HG03342 (cell line): ENCODE measurements at regions not wholly inside any gene's neighbourhood (a gene's known extent, or its start where the extent isn't known, plus 50 kb on each side); places are given as distances from the start of the nearest gene placed in this dataset.
"Not testable (repeated sequence)": the region's sequence is repeated elsewhere in the genome, so short reads cannot be mapped to it uniquely, and the experiment has no call there.

Experiments used
- ATAC-seq: cut with Tn5 transposase; IDR thresholded peaks from one replicate; pipeline ENCODE4 v1.9.1; 2021; ENCODE audit warnings: mild to moderate bottlenecking, moderate library complexity; ENCODE audit not compliant: unreplicated experiment

- no peak for ATAC-seq
These were observed 148.4 kb upstream of the FOXA2 start for GRCh38 chr20:22732751-22733150.

GRCh38 chr20:22734946-22735647 lies 150.7 kb upstream of the FOXA2 start:
- not testable (repeated sequence) for ATAC-seq

DNA sequence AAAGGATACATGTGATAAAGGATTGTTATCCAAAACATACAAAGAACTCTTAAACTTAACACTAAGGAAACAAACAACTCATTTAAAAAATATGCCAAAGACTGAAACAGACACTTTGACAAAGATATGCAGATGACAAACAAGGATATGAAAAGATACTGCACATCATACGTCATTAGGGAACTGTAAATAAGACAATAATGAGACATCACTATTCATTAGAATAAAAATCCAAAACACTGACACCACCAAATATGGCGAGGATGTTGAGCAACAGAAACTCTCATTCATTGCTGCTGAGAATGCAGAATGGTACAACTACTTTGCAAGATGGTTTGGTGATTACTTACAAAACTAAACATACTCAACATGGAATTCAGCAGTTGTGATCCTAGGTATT lies 156.5 kb upstream of the FOXA2 start:
- no peak for ATAC-seq

DNA sequence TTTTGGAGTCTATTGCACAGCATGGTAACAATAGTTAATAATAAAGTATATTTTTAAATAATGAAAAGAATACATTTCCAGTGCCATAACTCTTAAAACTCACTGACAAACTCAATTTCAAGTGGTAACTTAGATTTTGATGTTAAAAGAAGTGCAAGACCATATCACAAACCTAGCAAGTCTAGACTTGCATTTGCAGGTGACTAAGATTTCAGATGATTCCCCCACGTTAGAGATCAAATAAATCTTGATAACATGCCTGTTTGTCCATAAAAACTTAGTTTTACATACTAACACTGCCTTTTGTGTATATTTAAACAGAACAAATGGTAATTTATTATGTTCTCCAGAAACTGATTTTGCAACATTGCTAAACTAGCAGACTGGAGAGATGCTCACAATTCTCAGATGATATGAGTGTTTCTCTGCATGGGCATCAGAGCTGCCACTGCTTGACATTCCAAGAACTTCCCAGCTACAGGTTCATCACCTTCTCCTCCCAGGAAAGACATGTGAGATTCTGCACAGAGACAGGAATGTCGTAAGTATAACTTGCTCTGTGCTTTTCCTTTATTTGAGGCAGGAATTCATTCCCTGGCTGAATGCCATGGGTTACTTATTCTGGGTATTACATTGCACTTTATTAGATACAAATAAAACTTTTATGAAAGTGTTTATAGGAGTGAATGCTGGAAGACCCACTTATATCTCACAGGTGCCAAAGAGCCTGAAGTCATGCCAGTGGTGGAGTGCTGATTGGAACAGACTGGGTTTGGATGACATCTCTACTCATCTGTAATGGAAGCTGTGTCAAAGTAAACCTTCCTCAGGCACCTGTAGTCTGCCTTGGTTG lies 160.2 kb upstream of the FOXA2 start:
- ATAC-seq = no peak

DNA sequence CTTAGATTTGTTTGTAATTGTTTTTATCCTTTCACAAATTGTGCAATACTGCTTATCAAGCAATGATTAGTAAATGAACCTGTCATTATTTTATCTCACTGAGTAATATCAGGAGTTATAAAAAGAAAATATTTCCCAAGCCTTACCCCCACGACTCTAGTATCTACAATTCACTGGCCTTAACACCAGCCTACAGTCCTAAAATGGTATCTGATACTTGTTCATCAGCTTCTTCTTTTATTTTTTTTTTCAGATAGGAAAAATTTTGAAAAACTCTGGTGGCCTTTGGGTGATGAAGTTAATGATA lies 160.8 kb upstream of the FOXA2 start:
- no peak for ATAC-seq

GRCh38 chr20:22746957-22747356 lies 162.6 kb upstream of the FOXA2 start:
- no peak for ATAC-seq

GRCh38 chr20:22752324-22752723 lies 168.0 kb upstream of the FOXA2 start:
- no peak for ATAC-seq

DNA sequence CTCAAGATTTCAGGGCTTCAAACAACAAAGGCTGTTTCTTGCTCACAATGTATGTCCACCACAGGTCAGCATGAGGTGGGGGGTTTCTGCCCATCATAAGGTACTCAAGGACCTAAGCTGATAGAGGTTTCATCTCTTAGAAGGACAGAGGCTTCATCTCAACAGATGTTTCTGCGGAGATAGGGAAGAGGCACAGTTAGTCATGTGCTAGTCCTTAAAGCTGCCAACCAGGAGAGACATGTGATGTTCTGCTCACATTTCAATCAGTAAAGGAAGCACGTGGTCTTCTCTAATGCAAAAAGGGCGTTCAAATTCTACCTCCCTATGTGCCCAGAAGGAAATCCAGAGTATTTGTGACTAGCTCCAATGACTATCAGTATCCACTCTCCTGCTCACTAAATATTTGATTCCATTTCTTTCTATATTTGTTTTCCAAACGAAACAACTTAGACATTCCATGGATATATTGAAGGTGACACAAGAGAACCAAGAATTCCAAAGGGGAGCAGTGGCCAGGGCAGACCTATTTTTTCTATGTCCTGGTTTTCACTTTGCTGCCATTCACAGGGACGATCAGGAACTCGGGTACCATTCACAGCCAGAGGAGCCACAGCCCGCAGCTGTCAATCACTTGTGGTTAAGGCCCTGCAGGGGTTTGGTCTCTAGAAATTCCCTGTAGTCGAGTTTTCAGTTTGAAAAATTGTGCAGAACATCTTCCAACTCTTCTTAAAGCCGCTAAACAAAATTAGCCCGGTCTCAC lies 173.2 kb upstream of the FOXA2 start:
- ATAC-seq = no peak

DNA sequence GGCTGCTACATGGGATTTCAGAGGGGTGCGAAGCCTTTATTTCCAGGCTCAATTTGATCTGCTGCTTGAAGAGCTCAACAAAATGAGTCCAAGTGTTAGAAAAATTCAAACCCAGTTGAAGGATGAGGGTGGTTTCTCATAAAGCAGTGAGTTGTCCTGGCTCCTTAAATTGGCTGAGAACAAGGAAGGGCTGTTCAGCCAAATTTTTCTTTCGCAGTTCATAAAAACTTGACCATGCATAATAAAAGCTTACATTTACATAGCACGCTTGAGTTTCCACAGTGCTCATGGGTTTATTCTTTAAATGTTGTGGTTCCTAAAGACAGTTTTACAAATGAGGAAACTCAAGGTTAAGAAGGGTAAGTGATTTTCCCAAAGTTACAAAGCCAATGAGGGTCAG lies 174.4 kb upstream of the FOXA2 start:
- ATAC-seq = no peak

DNA sequence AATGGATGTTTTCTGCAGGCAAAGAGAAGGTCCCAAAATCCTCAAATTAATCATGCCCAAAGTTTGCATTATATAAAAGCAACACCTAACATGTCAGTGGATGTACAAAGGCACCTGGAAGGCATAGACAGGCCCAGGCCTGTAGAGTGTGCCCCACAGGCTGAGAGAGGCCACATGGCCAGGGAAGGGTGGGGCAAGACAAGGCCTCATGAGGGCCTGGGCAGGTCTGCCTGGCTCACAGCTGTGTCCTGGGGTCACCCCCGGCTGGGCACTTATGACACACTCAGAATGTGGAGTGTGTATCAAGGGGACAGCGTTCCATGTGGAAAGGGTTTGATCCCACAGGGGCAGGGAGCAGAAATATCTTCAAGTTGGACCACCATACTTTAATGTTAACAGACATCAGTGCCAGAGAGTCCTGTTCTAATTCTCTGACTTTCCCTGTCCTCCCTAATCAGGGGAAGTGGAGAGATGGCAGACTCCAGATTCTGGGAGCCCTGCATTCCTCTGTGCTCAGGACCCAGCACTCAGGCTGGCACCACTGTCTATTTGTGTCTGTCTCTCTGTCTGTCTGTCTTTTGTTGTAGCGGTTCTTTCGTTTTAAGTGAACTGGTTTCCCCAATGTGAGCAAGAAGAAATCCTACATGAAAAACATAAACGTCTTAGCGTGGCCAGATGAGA lies 178.3 kb upstream of the FOXA2 start:
- ATAC-seq = no peak

DNA sequence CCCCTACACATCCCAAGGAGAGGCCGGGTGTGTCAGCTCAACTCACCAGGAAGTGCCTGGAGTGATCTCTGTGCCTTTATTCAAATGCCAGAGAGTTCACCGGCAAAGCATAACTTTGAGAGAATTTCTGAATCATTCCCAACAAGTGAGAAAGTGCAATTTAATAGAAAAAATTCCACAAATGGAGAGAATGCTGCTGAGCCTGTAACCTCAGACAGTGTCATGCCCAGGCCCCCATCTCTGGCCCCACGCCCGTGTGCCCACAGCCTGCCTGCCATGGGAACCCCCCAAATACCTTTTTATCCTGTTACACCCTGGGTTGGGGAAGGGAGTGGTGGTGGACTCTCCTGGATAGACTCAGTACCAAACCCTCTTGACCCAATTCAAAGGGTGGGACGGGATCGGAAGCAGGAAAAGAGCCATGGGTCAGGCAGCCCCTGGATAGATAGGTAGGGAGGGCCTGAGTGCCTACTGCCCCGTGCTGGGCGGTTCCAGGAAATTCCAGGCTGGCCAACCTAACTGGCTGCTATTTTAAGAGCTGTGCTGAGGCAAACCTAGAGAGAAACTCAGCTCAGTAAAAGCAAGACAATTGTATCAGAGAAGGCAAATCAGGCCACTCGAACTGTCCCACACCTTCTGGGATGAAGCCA lies 179.0 kb upstream of the FOXA2 start:
- no peak for ATAC-seq

GRCh38 chr20:22768266-22769178 lies 184.2 kb upstream of the FOXA2 start:
- ATAC-seq = no peak

DNA sequence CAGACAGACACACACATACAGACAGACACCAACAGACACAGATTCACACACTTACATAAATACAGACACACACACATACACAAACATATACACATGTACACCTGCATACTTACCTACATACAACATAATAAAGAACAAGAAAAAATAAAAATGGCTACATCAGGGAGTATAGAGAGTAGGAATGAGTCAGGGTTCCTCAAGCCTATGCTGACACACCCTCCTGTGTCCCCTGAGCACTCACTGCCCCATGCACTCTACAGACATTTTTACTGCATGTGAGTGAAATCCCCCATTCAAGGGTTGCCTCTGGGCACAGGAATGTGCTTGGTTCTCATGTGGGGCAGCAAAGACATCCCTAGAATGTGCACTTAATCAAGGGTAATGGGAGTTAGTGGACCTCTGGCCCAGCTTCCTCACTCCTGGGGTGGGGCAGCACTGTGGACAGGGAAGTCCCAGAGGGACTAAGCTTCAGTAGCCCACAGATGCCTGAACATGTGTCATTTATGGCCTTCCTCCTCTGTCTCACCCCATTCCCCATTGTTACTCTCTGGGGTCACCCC lies 185.9 kb upstream of the FOXA2 start:
- ATAC-seq = no peak

DNA sequence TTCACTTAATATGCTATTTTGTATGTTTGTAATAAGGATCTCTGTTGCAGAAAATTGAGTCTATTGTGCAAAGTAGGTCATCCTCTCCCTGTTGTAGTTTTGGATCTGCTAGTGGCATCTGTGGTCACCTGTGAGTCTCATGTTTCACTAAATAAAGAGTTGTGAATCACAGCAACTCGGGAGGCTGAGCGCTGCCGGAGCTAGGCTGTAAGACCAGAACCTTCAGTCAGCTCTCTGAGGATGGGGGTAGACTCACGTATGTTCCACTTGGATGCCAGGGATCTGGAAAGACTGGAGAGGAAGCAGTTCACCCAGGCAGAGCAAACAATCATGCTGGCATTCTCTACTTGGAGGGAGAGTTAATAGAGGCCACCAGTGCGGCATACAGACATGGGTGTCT lies 187.3 kb upstream of the FOXA2 start:
- no peak for ATAC-seq

- ATAC-seq = no peak
These were observed 189.0 kb upstream of the FOXA2 start for GRCh38 chr20:22773344-22773743.

GRCh38 chr20:22775256-22775655 lies 190.9 kb upstream of the FOXA2 start:
- no peak for ATAC-seq

DNA sequence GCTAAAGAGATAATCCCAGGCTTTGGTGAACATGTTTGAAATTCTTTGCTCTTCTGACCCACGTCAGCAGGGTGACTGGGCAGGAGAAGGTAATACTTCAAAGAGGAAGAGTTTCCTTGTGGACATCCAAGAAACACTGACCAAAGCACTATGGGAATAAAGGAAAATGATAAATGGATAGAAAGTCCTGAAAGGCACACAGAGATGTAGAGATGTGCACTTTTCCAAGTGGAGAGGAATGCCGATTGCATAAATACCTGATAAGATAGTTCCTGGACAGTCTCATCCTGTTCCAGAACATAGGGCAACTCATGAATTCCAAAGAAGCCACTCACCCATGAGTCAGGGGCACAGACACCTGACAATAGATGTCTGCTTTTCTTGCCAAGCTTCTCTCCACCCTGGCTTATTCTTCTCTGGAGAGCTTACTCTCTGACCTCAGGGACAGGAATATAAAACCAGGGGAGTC lies 191.3 kb upstream of the FOXA2 start:
- no peak for ATAC-seq

DNA sequence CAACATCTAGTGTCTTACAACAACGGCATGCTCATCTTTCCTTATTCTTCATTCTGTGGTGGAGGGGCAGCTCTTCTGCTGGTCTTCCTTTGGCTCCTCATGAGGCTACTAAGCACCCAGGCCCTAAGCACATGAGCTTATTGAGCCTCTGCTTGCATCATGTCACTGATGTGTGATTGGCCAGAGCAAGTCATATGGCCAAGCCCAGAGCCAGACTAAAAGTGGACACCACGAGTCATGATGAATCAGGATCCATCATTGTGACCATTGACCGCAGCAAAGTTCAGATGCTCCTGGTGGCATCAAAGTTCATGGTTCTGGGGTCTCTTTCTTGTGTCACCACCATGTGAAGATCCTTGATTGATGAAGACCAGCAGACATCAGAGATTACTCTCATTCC lies 192.0 kb upstream of the FOXA2 start:
- no peak for ATAC-seq

GRCh38 chr20:22779878-22780277 lies 195.5 kb upstream of the FOXA2 start:
- ATAC-seq = no peak
